ENCODE measurements at regions not wholly inside any gene's neighbourhood (a gene's known extent, or its start where the extent isn't known, plus 50 kb on each side); places are given as distances from the start of the nearest gene placed in this dataset.

GRCh38 chr1:239870194-239870593 lies 221.5 kb upstream of the FMN2 start:
- H3K27me3 Mint-ChIP-seq, result peaks cover 6% of the 10 kb centered on the region
- no peak overlapping the region for H3K4me3 Mint-ChIP-seq (ENCODE audit: low read depth)
- TF ChIP-seq CTCF (IDR thresholded peaks at IDR 0.05; ENCODE audit: unreplicated experiment), result no peak
- peak overlapping the region; percentile 16 for H3K27ac Mint-ChIP-seq
- no peaks in the 10 kb centered on the region for H3K9me3 Mint-ChIP-seq (ENCODE audit: low read depth)
- no peak for DNase-seq (ENCODE audit: low spot score, unreplicated experiment)
- H3K4me1 Mint-ChIP-seq (ENCODE audit: low read depth), result no peaks in the 10 kb centered on the region
- no peaks in the 10 kb centered on the region for H3K36me3 Mint-ChIP-seq (ENCODE audit: insufficient read depth)

- peak overlapping the region; percentile 12 for H3K27ac Mint-ChIP-seq
- H3K4me1 Mint-ChIP-seq (ENCODE audit: low read depth), result peaks cover 6% of the 10 kb centered on the region
- H3K4me3 Mint-ChIP-seq (ENCODE audit: low read depth), result no peak overlapping the region
- DNase-seq (ENCODE audit: low spot score, unreplicated experiment), result no peak
- TF ChIP-seq CTCF (IDR thresholded peaks at IDR 0.05; ENCODE audit: unreplicated experiment), result no peak
- H3K9me3 Mint-ChIP-seq (ENCODE audit: low read depth), result no peaks in the 10 kb centered on the region
- H3K36me3 Mint-ChIP-seq (ENCODE audit: insufficient read depth), result no peaks in the 10 kb centered on the region
- peaks cover 6% of the 10 kb centered on the region for H3K27me3 Mint-ChIP-seq
These were observed 219.1 kb upstream of the FMN2 start for GRCh38 chr1:239872626-239873025.

GRCh38 chr1:239874831-239875230 lies 216.9 kb upstream of the FMN2 start:
- no peak for TF ChIP-seq CTCF (IDR thresholded peaks at IDR 0.05; ENCODE audit: unreplicated experiment)
- no peak for DNase-seq (ENCODE audit: low spot score, unreplicated experiment)
- Mint-ChIP-seq H3K4me3 (ENCODE audit: low read depth) (no peak overlapping the region), H3K27ac (no peak overlapping the region), H3K36me3 (ENCODE audit: insufficient read depth) (no peaks in the 10 kb centered on the region), H3K4me1 (ENCODE audit: low read depth) (peaks cover 6% of the 10 kb centered on the region), H3K9me3 (ENCODE audit: low read depth) (no peaks in the 10 kb centered on the region), H3K27me3 (peaks cover 3% of the 10 kb centered on the region)

- Mint-ChIP-seq H3K4me3 (ENCODE audit: low read depth) (no peak overlapping the region), H3K4me1 (ENCODE audit: low read depth) (peaks cover 6% of the 10 kb centered on the region), H3K27me3 (no peaks in the 10 kb centered on the region), H3K9me3 (ENCODE audit: low read depth) (no peaks in the 10 kb centered on the region), H3K36me3 (ENCODE audit: insufficient read depth) (no peaks in the 10 kb centered on the region), H3K27ac (no peak overlapping the region)
- no peak for DNase-seq (ENCODE audit: low spot score, unreplicated experiment)
- TF ChIP-seq CTCF (IDR thresholded peaks at IDR 0.05; ENCODE audit: unreplicated experiment), result no peak
These were observed 212.1 kb upstream of the FMN2 start for GRCh38 chr1:239879321-239880170.

GRCh38 chr1:239882967-239883366 lies 208.7 kb upstream of the FMN2 start:
- DNase-seq (ENCODE audit: low spot score, unreplicated experiment), result no peak
- Mint-ChIP-seq H3K4me3 (ENCODE audit: low read depth) (no peak overlapping the region), H3K4me1 (ENCODE audit: low read depth) (no peaks in the 10 kb centered on the region), H3K27ac (no peak overlapping the region), H3K9me3 (ENCODE audit: low read depth) (no peaks in the 10 kb centered on the region), H3K36me3 (ENCODE audit: insufficient read depth) (no peaks in the 10 kb centered on the region), H3K27me3 (no peaks in the 10 kb centered on the region)
- no peak for TF ChIP-seq CTCF (IDR thresholded peaks at IDR 0.05; ENCODE audit: unreplicated experiment)
